CD14-positive monocyte (primary cell): ENCODE measurements at regions not wholly inside any gene's neighbourhood (a gene's known extent, or its start where the extent isn't known, plus 50 kb on each side); places are given as distances from the start of the nearest gene placed in this dataset.

Experiments
- DNase-seq, 3 donors: peaks; one replicate each; pipeline ENCODE4 v3.0.0-alpha.2; 2011 to 2022
- H2AFZ ChIP-seq: 2 replicates; pipeline ENCODE4 v1.6.0; 2012; ENCODE audit warnings: mild to moderate bottlenecking, low read depth, low read length, inconsistent platforms; ENCODE audit not compliant: insufficient read depth, poor library complexity, severe bottlenecking
- H3K27ac ChIP-seq, 2 donors: 1 replicate in 1 of 2; 2 replicates in 1 of 2; pipeline ENCODE4 v1.5.1; 2012 to 2013; ENCODE audit warnings: low read length in 2 of 2, control low read depth in 1 of 2, inconsistent platforms in 1 of 2, low read depth in 1 of 2, mild to moderate bottlenecking in 1 of 2
- H3K27me3 ChIP-seq, 2 donors: one replicate each; pipeline versions ENCODE4 v1.6.0 to v1.6.1; 2011 to 2013; ENCODE audit warnings: low read length in 2 of 2; ENCODE audit not compliant: control insufficient read depth in 2 of 2, insufficient read depth in 2 of 2
- H3K36me3 ChIP-seq, 2 donors: replicated peaks in 1 of 2; 1 replicate in 1 of 2; 2 replicates in 1 of 2; pipeline versions ENCODE4 v1.5.1 to v1.6.1; 2012 to 2013; ENCODE audit warnings: low read length in 2 of 2, control low read depth in 1 of 2, inconsistent platforms in 1 of 2, mild to moderate bottlenecking in 1 of 2; ENCODE audit not compliant: insufficient read depth in 2 of 2, control insufficient read depth in 1 of 2
- H3K4me1 ChIP-seq, 2 donors: 1 replicate in 1 of 2; 2 replicates in 1 of 2; pipeline versions ENCODE4 v1.5.1 to v1.6.1; 2012 to 2013; ENCODE audit warnings: low read length in 2 of 2, control low read depth in 1 of 2, inconsistent platforms in 1 of 2, mild to moderate bottlenecking in 1 of 2, moderate library complexity in 1 of 2; ENCODE audit not compliant: insufficient read depth in 2 of 2, control insufficient read depth in 1 of 2
- H3K4me2 ChIP-seq: replicated peaks from 2 replicates; pipeline ENCODE3; 2012; ENCODE audit warnings: low read length, moderate library complexity, mild to moderate bottlenecking; ENCODE audit not compliant: poor library complexity, severe bottlenecking; ENCODE audit errors: extremely low read depth
- H3K4me3 ChIP-seq, 3 experiments: fragments of 200-600 bp in 1 of 3; sonication (generic) in 1 of 3; replicated peaks in 1 of 3; 1 replicate in 2 of 3; 2 replicates in 1 of 3; pipeline ENCODE4 v1.5.1; 2011 to 2013; ENCODE audit warnings: low read length in 3 of 3, mild to moderate bottlenecking in 3 of 3, control low read depth in 2 of 3, low read depth in 2 of 3, inconsistent platforms in 1 of 3, moderate library complexity in 1 of 3
- H3K79me2 ChIP-seq: 2 replicates; pipeline ENCODE4 v1.6.0; 2012; ENCODE audit warnings: mild to moderate bottlenecking, control low read depth, inconsistent platforms, low read length, moderate library complexity; ENCODE audit not compliant: insufficient read depth
- H3K9ac ChIP-seq: 2 replicates; pipeline ENCODE4 v1.6.0; 2017; ENCODE audit warnings: low read length, mild to moderate bottlenecking; ENCODE audit not compliant: insufficient read depth, poor library complexity, severe bottlenecking
- H3K9me3 ChIP-seq, 2 donors: replicated peaks in 1 of 2; 1 replicate in 1 of 2; 2 replicates in 1 of 2; pipeline versions ENCODE4 v1.5.1 to v1.6.1; 2012 to 2013; ENCODE audit warnings: low read length in 2 of 2, control low read depth in 1 of 2; ENCODE audit not compliant: control insufficient read depth in 1 of 2, insufficient read depth in 1 of 2
- H4K20me1 ChIP-seq: 2 replicates; pipeline ENCODE4 v1.6.0; 2012; ENCODE audit warnings: mild to moderate bottlenecking, low read length, control low read depth, moderate library complexity; ENCODE audit not compliant: insufficient read depth
- H3K27ac Mint-ChIP-seq, 7 donors: one replicate each; pipeline ENCODE4 v1.8.0; 2020; ENCODE audit warnings: mild to moderate bottlenecking in 7 of 7, mixed read lengths in 7 of 7, moderate library complexity in 6 of 7, inconsistent platforms in 2 of 7
- H3K27me3 Mint-ChIP-seq, 3 donors: one replicate each; pipeline ENCODE4 v1.8.0; 2021 to 2022; ENCODE audit warnings: low read depth in 3 of 3, mild to moderate bottlenecking in 3 of 3, mixed read lengths in 3 of 3, moderate library complexity in 3 of 3, inconsistent platforms in 1 of 3
- H3K36me3 Mint-ChIP-seq, 2 donors: one replicate each; pipeline ENCODE4 v1.8.0; 2020; ENCODE audit warnings: mixed read lengths in 2 of 2, inconsistent platforms in 1 of 2, mild to moderate bottlenecking in 1 of 2
- H3K4me1 Mint-ChIP-seq: one replicate; pipeline ENCODE4 v1.8.0; 2020; ENCODE audit warnings: mild to moderate bottlenecking, mixed read lengths
- H3K4me3 Mint-ChIP-seq, 2 donors: one replicate each; pipeline ENCODE4 v1.8.0; 2020; ENCODE audit warnings: mild to moderate bottlenecking in 2 of 2, mixed read lengths in 2 of 2, moderate library complexity in 1 of 2
- H3K9me3 Mint-ChIP-seq, 7 donors: one replicate each; pipeline ENCODE4 v1.8.0; 2020 to 2022; ENCODE audit warnings: mixed read lengths in 7 of 7, mild to moderate bottlenecking in 6 of 7, moderate library complexity in 6 of 7, inconsistent platforms in 2 of 7
- CTCF ChIP-seq: fragments of 200-600 bp; IDR thresholded peaks from one replicate; pipeline ENCODE4 v1.8.0; 2022; ENCODE audit warnings: antibody characterized with exemption, mild to moderate bottlenecking
- WGBS: methylation state at CpG from one replicate; pipeline ENCODE4 v1.1.5; 2013; ENCODE audit warnings: missing lambda C conversion rate; ENCODE audit not compliant: insufficient coverage; 5-methylcytosine and 5-hydroxymethylcytosine counted together
- intact Hi-C, 2 donors: fragments of 100-400 bp; cut with micrococcal nuclease; formaldehyde crosslinking; loops; one replicate each; pipeline versions ENCODE4 v1.15.0 to v1.15.1; 2023

GRCh38 chr2:235149240-235149659 lies 197.4 kb downstream of the SH3BP4 start:
- Histone ChIP-seq H2AFZ (no peak overlapping the region), H3K4me2 (no peak overlapping the region), H3K27ac (no peak overlapping the region), H3K9me3 (no peaks in the 10 kb centered on the region), H3K79me2 (no peaks in the 10 kb centered on the region), H4K20me1 (no peaks in the 10 kb centered on the region), H3K27me3 (no peaks in the 10 kb centered on the region), H3K36me3 (no peaks in the 10 kb centered on the region), H3K4me1 (no peaks in the 10 kb centered on the region), H3K4me3 (no peak overlapping the region), H3K9ac (no peak overlapping the region)
- H3K27me3 Mint-ChIP-seq = peaks cover 5 to 10% (median 8%) of the 10 kb centered on the region in 3 donors
- WGBS = 100% methylated on average over 1 of the region's 4 CpGs
- no peaks in the 10 kb centered on the region for H3K36me3 Mint-ChIP-seq
- peak overlapping the region in 2 of 7 donors; percentile 25 to 43 for H3K27ac Mint-ChIP-seq
- peaks cover 0 to 4% (median 0%) of the 10 kb centered on the region in 7 donors for H3K9me3 Mint-ChIP-seq
- H3K4me1 Mint-ChIP-seq = no peaks in the 10 kb centered on the region
- H3K4me3 Mint-ChIP-seq = no peak overlapping the region
- no peak for DNase-seq
- intact Hi-C loops = no loop called here
- TF ChIP-seq CTCF = no peak

- WGBS = 60% methylated on average over 1 of the region's 1 CpG
Measured at GRCh38 chr2:235149736-235150135, 197.9 kb downstream of the SH3BP4 start.

More at GRCh38 chr2:235149736-235150135, 197.9 kb downstream of the SH3BP4 start:
- Histone ChIP-seq H3K27me3 (no peaks in the 10 kb centered on the region), H3K27ac (no peak overlapping the region), H2AFZ (no peak overlapping the region), H3K36me3 (no peaks in the 10 kb centered on the region), H3K4me3 (no peak overlapping the region), H3K9me3 (no peaks in the 10 kb centered on the region), H3K79me2 (no peaks in the 10 kb centered on the region), H3K4me1 (no peaks in the 10 kb centered on the region), H3K4me2 (no peak overlapping the region), H3K9ac (no peak overlapping the region), H4K20me1 (no peaks in the 10 kb centered on the region)
- TF ChIP-seq CTCF = no peak
- Mint-ChIP-seq H3K36me3 (no peaks in the 10 kb centered on the region), H3K27me3 (peaks cover 5 to 9% (median 8%) of the 10 kb centered on the region in 3 donors), H3K27ac (no peak overlapping the region), H3K4me3 (no peak overlapping the region), H3K9me3 (peaks cover 0 to 9% (median 0%) of the 10 kb centered on the region in 7 donors), H3K4me1 (no peaks in the 10 kb centered on the region)
- intact Hi-C loops = no loop called here
- DNase-seq = no peak
